GM06990 (cell line): ENCODE measurements at regions not wholly inside any gene's neighbourhood (a gene's known extent, or its start where the extent isn't known, plus 50 kb on each side); places are given as distances from the start of the nearest gene placed in this dataset.

ENCODE experiments used
- DNase-seq: peaks from one replicate; pipeline ENCODE4 v3.0.0-alpha.2; 2011; ENCODE audit not compliant: insufficient read length; ENCODE audit errors: extremely low read depth
- H3K27me3 ChIP-seq: replicated peaks from 2 replicates; pipeline ENCODE4 v1.6.0; 2011; ENCODE audit warnings: low read length; ENCODE audit not compliant: control insufficient read depth, insufficient read depth
- H3K36me3 ChIP-seq: 2 replicates; pipeline ENCODE4 v1.5.1; 2011; ENCODE audit warnings: low read length; ENCODE audit not compliant: control insufficient read depth, insufficient read depth
- H3K4me3 ChIP-seq: replicated peaks from 2 replicates; pipeline ENCODE4 v1.5.1; 2011; ENCODE audit warnings: low read depth, mild to moderate bottlenecking, control low read depth, low read length
- TF ChIP-seq, protein P1 (sequence below): IDR thresholded peaks from 2 replicates; pipeline ENCODE4 v1.5.1; 2011; ENCODE audit warnings: low read length, control low read depth, mild to moderate bottlenecking, inconsistent platforms; ENCODE audit not compliant: insufficient read depth, poor library complexity, severe bottlenecking

DNA sequence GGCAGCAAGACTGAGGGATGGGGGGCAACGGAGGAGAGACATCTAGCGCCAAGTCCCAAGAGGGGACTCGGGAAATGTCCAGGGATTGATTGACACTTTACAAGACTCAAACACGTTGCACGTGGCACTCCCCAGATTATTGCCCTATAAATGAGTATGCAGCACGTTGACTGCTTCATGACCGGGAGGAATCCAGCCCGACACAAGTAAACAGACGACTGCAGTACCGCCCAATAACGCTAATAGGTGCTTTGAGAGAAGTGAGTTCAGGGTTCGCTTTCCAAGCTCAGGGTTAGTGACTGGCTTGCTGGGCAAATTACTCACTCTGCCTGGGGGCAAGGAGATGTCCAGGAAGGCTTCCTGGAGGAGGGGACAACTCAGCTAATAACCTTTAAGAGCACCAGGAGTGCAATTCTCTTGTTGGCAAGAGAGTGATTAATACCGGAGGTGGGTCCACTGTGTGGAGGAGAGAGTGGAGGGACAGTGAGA is 73.3 kb upstream of the MYL10 start:
- no peak for DNase-seq
- Histone ChIP-seq H3K36me3 (no peaks in the 10 kb centered on the region), H3K4me3 (no peak overlapping the region), H3K27me3 (no peaks in the 10 kb centered on the region; the same call in 1 of the 2 replicates)
- TF ChIP-seq, protein P1, sequence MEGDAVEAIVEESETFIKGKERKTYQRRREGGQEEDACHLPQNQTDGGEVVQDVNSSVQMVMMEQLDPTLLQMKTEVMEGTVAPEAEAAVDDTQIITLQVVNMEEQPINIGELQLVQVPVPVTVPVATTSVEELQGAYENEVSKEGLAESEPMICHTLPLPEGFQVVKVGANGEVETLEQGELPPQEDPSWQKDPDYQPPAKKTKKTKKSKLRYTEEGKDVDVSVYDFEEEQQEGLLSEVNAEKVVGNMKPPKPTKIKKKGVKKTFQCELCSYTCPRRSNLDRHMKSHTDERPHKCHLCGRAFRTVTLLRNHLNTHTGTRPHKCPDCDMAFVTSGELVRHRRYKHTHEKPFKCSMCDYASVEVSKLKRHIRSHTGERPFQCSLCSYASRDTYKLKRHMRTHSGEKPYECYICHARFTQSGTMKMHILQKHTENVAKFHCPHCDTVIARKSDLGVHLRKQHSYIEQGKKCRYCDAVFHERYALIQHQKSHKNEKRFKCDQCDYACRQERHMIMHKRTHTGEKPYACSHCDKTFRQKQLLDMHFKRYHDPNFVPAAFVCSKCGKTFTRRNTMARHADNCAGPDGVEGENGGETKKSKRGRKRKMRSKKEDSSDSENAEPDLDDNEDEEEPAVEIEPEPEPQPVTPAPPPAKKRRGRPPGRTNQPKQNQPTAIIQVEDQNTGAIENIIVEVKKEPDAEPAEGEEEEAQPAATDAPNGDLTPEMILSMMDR, result no peak

DNA sequence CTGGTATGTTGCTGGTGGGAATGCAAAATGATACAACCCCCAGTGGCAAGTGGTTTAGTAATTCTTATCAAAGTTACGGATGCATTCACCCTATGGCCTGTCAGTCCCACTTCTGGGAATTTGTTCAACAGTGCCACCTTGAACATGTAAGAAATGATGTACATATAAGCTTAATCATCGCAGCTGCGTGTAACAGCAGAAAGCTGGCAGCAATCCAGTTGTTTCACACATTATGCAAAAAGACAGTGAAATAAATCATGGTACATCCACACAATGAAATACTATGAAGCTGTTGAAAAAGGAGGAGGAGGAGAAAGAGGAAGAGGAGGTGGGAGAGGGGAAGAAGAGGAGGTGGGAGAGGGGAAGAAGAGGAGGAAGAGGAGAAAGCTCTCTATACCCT is 76.2 kb upstream of the MYL10 start:
- no peak overlapping the region for H3K4me3 ChIP-seq
- TF ChIP-seq, protein P1, result no peak
- H3K27me3 ChIP-seq, result no peaks in the 10 kb centered on the region; the same call in 1 of the 2 replicates
- H3K36me3 ChIP-seq, result no peaks in the 10 kb centered on the region
- DNase-seq, result no peak

DNA sequence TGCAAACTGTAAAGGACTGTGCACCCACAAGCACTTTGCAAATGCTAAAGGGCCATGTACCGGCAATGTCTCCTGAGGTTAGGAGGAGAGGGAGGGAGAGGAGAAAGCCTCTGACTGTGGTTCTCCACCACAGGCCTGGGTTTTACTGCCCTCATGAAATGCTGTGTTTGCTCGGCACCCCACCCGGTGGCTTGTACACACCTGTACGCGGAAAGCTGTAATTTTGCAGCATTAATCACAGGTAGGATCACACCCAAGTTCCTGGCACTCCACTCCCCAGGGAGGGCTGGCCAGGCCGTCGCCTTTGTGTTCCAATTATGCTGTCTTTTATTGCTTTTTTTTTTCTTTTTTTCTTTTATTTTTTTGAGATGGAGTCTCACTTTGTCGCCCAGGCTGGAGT is 78.5 kb upstream of the MYL10 start:
- no peaks in the 10 kb centered on the region for H3K36me3 ChIP-seq
- DNase-seq, result no peak
- H3K4me3 ChIP-seq, result no peak overlapping the region
- TF ChIP-seq, protein P1, result no peak
- H3K27me3 ChIP-seq, result no peaks in the 10 kb centered on the region; the same call in 1 of the 2 replicates

DNA sequence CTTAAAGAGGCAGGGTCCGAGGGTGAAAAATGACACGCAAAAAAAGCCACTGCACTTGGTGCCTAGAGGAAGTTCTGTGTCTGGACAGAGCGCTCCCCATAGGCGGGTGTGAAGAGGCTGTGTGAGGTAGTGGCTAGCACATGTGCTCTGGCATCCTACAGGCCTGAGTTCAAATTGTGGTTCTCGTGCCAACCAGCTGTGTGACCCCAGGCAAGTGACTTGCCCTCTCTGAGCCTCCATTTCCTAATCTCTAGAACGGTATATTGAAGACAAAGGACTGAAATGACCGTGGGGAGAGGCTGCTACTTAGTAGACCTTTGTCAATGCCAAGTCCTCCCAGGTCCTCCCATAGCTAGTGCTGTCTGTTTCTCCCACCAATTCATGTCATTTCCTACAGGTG is 79.1 kb upstream of the MYL10 start:
- Histone ChIP-seq H3K4me3 (no peak overlapping the region), H3K27me3 (no peaks in the 10 kb centered on the region; the same call in 1 of the 2 replicates), H3K36me3 (no peaks in the 10 kb centered on the region)
- TF ChIP-seq, protein P1, result no peak
- DNase-seq, result no peak

DNA sequence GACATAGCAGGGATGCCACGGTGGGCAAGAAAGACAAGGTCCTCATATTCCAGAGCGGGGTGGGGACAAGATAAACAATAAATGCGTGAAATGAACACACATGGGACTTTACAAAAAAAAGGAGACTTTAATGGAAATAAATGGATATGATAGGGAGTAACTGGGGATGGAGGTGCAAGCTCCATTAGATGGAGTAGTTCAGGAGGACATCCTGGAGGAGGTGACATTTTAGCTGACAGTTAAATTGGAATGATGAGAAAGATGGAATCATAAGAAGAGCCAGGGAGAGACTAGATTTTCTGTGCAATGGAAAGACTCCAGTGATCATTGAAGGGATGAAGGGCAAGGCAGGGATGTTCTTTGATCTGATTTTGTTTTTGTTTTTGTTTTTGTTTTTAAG is 83.6 kb upstream of the MYL10 start:
- TF ChIP-seq, protein P1, result no peak

DNA sequence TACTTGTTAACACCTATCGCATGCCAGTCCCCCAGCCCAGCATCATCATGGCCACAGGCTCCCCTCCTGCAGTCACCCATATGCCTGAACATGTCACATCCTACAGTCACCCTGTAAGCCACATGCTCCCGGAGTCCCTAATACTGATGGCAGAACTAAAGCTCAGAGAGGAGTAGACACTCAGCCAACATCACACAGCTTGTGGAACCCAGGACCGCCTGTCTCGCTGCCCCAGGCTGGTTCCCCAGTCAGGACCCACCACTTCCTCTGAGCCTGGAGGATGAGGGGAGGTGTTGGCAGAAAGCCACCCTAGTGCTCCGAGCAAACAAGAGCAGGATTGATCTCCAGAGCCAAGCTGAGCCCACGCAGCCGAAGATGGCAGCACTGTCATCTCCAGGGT is 85.0 kb upstream of the MYL10 start:
- TF ChIP-seq, protein P1, result no peak
- no peak for DNase-seq
- Histone ChIP-seq H3K4me3 (no peak overlapping the region), H3K36me3 (no peaks in the 10 kb centered on the region), H3K27me3 (no peaks in the 10 kb centered on the region; the same call in 1 of the 2 replicates)

More for the DNA sequence above, 83.6 kb upstream of the MYL10 start:
- no peak for DNase-seq
- no peak overlapping the region for H3K4me3 ChIP-seq
- H3K27me3 ChIP-seq, result no peaks in the 10 kb centered on the region; the same call in 1 of the 2 replicates
- H3K36me3 ChIP-seq, result no peaks in the 10 kb centered on the region
